ENCODE measurements at regions not wholly inside any gene's neighbourhood (a gene's known extent, or its start where the extent isn't known, plus 50 kb on each side); places are given as distances from the start of the nearest gene placed in this dataset.
"Not testable (repeated sequence)": the region's sequence is repeated elsewhere in the genome, so short reads cannot be mapped to it uniquely, and the experiment has no call there.

DNA sequence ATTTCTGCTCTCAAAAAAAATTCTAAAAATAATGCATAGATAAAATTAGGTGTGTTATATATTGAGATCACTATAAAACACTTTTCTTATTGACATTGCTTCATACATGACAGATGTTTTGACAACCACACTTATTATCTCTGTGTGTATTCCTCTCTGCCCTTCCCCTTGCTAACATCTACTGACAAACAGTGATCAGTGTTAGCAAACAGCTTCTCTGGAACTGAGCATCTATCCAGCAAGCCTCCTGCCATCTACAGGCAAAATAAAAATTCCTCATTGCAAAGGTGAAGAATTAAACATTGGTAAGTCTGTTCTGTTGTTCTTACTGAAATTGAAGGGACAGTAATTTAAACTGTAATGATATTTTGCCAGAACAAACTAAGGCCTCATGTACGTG is 2153.9 kb downstream of the NCAM2 start:
- H3K27ac ChIP-seq: no peak overlapping the region
- H3K9ac ChIP-seq: no peak overlapping the region
- no peaks in the 10 kb centered on the region for H3K4me1 ChIP-seq
- TF ChIP-seq EZH2phosphoT487 (IDR thresholded peaks at IDR 0.05) (no peak), CTCF (IDR thresholded peaks at IDR 0.05) (no peak), EZH2 (IDR thresholded peaks at IDR 0.05) (no peak)
- H3K36me3 Mint-ChIP-seq: no peaks in the 10 kb centered on the region
- H3K4me3 Mint-ChIP-seq: no peak overlapping the region
- no peaks in the 10 kb centered on the region for H3K36me3 ChIP-seq
- no peak overlapping the region for H3K4me3 ChIP-seq
- no peaks in the 10 kb centered on the region for H3F3A ChIP-seq (ENCODE audit: low read depth)
- no peaks in the 10 kb centered on the region for H3K27me3 Mint-ChIP-seq (ENCODE audit: insufficient read depth, low read depth)
- H3K4me1 Mint-ChIP-seq: no peaks in the 10 kb centered on the region
- H2AFZ ChIP-seq (replicated peaks): no peak overlapping the region
- H4K20me1 ChIP-seq (ENCODE audit: low read depth): no peaks in the 10 kb centered on the region
- H3K79me2 ChIP-seq (ENCODE audit: low read depth): no peaks in the 10 kb centered on the region
- no peak for DNase-seq (ENCODE audit: low spot score)
- no peaks in the 10 kb centered on the region for H3K9me3 ChIP-seq (ENCODE audit: low read depth)
- no peaks in the 10 kb centered on the region for H3K27me3 ChIP-seq
- H3K9me3 Mint-ChIP-seq: no peaks in the 10 kb centered on the region
- no peak overlapping the region for H3K27ac Mint-ChIP-seq
- no peak overlapping the region for H3K4me2 ChIP-seq

GRCh38 chr21:23153842-23154241 is 2155.6 kb downstream of the NCAM2 start:
- not testable (repeated sequence) for H3K9me3 Mint-ChIP-seq, H3K27ac Mint-ChIP-seq, H3K4me3 Mint-ChIP-seq

GRCh38 chr21:23155281-23155680 is 2157.1 kb downstream of the NCAM2 start:
- Histone ChIP-seq H3K79me2 (ENCODE audit: low read depth) (no peaks in the 10 kb centered on the region), H2AFZ (replicated peaks) (no peak overlapping the region), H3K4me1 (no peaks in the 10 kb centered on the region), H3K9ac (no peak overlapping the region), H3K4me3 (no peak overlapping the region), H3K36me3 (no peaks in the 10 kb centered on the region), H3K9me3 (ENCODE audit: low read depth) (no peaks in the 10 kb centered on the region), H4K20me1 (ENCODE audit: low read depth) (no peaks in the 10 kb centered on the region), H3K4me2 (no peak overlapping the region), H3K27me3 (no peaks in the 10 kb centered on the region), H3K27ac (no peak overlapping the region), H3F3A (ENCODE audit: low read depth) (no peaks in the 10 kb centered on the region)
- TF ChIP-seq CTCF (IDR thresholded peaks at IDR 0.05) (no peak), EZH2phosphoT487 (IDR thresholded peaks at IDR 0.05) (no peak), EZH2 (IDR thresholded peaks at IDR 0.05) (no peak)
- Mint-ChIP-seq H3K27ac (no peak overlapping the region), H3K4me1 (no peaks in the 10 kb centered on the region), H3K4me3 (no peak overlapping the region), H3K36me3 (no peaks in the 10 kb centered on the region), H3K27me3 (ENCODE audit: insufficient read depth, low read depth) (no peaks in the 10 kb centered on the region), H3K9me3 (no peaks in the 10 kb centered on the region)
- no peak for DNase-seq (ENCODE audit: low spot score)

More at GRCh38 chr21:23153842-23154241, 2155.6 kb downstream of the NCAM2 start:
- H3K27me3 ChIP-seq; DNase-seq (ENCODE audit: low spot score); H3K27ac ChIP-seq; H2AFZ ChIP-seq (replicated peaks); H3F3A ChIP-seq (ENCODE audit: low read depth); H3K4me1 Mint-ChIP-seq; H4K20me1 ChIP-seq (ENCODE audit: low read depth); H3K36me3 Mint-ChIP-seq; H3K9ac ChIP-seq; H3K79me2 ChIP-seq (ENCODE audit: low read depth); H3K36me3 ChIP-seq; H3K9me3 ChIP-seq (ENCODE audit: low read depth); H3K4me3 ChIP-seq; H3K4me2 ChIP-seq; H3K4me1 ChIP-seq; H3K27me3 Mint-ChIP-seq (ENCODE audit: insufficient read depth, low read depth): not testable (repeated sequence)

GRCh38 chr21:23160914-23161313 is 2162.7 kb downstream of the NCAM2 start:
- H3K79me2 ChIP-seq (ENCODE audit: low read depth): no peaks in the 10 kb centered on the region
- Mint-ChIP-seq H3K4me1 (no peaks in the 10 kb centered on the region), H3K27ac (no peak overlapping the region), H3K36me3 (no peaks in the 10 kb centered on the region), H3K4me3 (no peak overlapping the region), H3K27me3 (ENCODE audit: insufficient read depth, low read depth) (no peaks in the 10 kb centered on the region), H3K9me3 (no peaks in the 10 kb centered on the region)
- no peak for DNase-seq (ENCODE audit: low spot score)
- H3F3A ChIP-seq (ENCODE audit: low read depth): no peaks in the 10 kb centered on the region
- no peak overlapping the region for H3K4me3 ChIP-seq
- no peak overlapping the region for H3K27ac ChIP-seq
- no peaks in the 10 kb centered on the region for H3K36me3 ChIP-seq
- H4K20me1 ChIP-seq (ENCODE audit: low read depth): no peaks in the 10 kb centered on the region
- H2AFZ ChIP-seq (replicated peaks): no peak overlapping the region
- no peak overlapping the region for H3K4me2 ChIP-seq
- H3K9ac ChIP-seq: no peak overlapping the region
- TF ChIP-seq EZH2 (IDR thresholded peaks at IDR 0.05) (no peak), CTCF (IDR thresholded peaks at IDR 0.05) (peak; percentile 28)
- H3K27me3 ChIP-seq: no peaks in the 10 kb centered on the region
- no peaks in the 10 kb centered on the region for H3K4me1 ChIP-seq
- H3K9me3 ChIP-seq (ENCODE audit: low read depth): no peaks in the 10 kb centered on the region

Data from neural progenitor cell (in vitro differentiated cells).